Trophoblast cell (in vitro differentiated cells and primary cell): ENCODE measurements at regions not wholly inside any gene's neighbourhood (a gene's known extent, or its start where the extent isn't known, plus 50 kb on each side); places are given as distances from the start of the nearest gene placed in this dataset.
A peak's percentile ranks its signal among the peaks of the same experiment; 100 is the strongest.

Experiments used
- DNase-seq, 2 donors: peaks; one replicate each; pipeline ENCODE4 v3.0.0-alpha.2; 2016
- H2AFZ ChIP-seq: 2 replicates; pipeline ENCODE4 v1.6.1; 2013; ENCODE audit warnings: low read length, moderate library complexity, mild to moderate bottlenecking; ENCODE audit not compliant: insufficient read depth, poor library complexity
- H2AK5ac ChIP-seq: 2 replicates; pipeline ENCODE4 v1.6.1; 2013; ENCODE audit warnings: mild to moderate bottlenecking, low read length
- H2BK120ac ChIP-seq: 2 replicates; pipeline ENCODE4 v1.6.1; 2013; ENCODE audit warnings: low read length, mild to moderate bottlenecking, moderate library complexity; ENCODE audit not compliant: insufficient read depth, poor library complexity
- H2BK12ac ChIP-seq: 2 replicates; pipeline ENCODE4 v1.6.1; 2013; ENCODE audit warnings: mild to moderate bottlenecking, low read length, moderate library complexity
- H2BK5ac ChIP-seq: 2 replicates; pipeline ENCODE4 v1.6.1; 2013; ENCODE audit warnings: low read length, low read depth, moderate library complexity, mild to moderate bottlenecking; ENCODE audit not compliant: poor library complexity
- H3K14ac ChIP-seq: 2 replicates; pipeline ENCODE4 v1.6.1; 2013; ENCODE audit warnings: mild to moderate bottlenecking, low read length
- H3K18ac ChIP-seq: 2 replicates; pipeline ENCODE4 v1.6.1; 2013; ENCODE audit warnings: mild to moderate bottlenecking, low read length
- H3K23ac ChIP-seq: 2 replicates; pipeline ENCODE4 v1.6.1; 2013; ENCODE audit warnings: low read length
- H3K27ac ChIP-seq: 2 replicates; pipeline ENCODE4 v1.5.1; 2013; ENCODE audit warnings: low read depth, mild to moderate bottlenecking, inconsistent platforms, low read length, moderate library complexity
- H3K27me3 ChIP-seq: 2 replicates; pipeline ENCODE4 v1.6.1; 2013; ENCODE audit warnings: inconsistent platforms, mild to moderate bottlenecking, low read length, moderate library complexity; ENCODE audit not compliant: insufficient read depth
- H3K36me3 ChIP-seq, 2 experiments: 1 replicate in 1 of 2; 2 replicates in 1 of 2; pipeline ENCODE4 v1.6.1; 2013; ENCODE audit warnings: low read length in 2 of 2, mild to moderate bottlenecking in 2 of 2, moderate library complexity in 1 of 2; ENCODE audit not compliant: insufficient read depth in 2 of 2, control insufficient read depth in 1 of 2
- H3K4ac ChIP-seq: 2 replicates; pipeline ENCODE4 v1.6.1; 2013; ENCODE audit warnings: low read depth, mild to moderate bottlenecking, low read length, moderate library complexity
- H3K4me1 ChIP-seq, 2 experiments: 1 replicate in 1 of 2; 2 replicates in 1 of 2; pipeline ENCODE4 v1.6.1; 2013; ENCODE audit warnings: low read length in 2 of 2, mild to moderate bottlenecking in 2 of 2, moderate library complexity in 1 of 2; ENCODE audit not compliant: insufficient read depth in 2 of 2, control insufficient read depth in 1 of 2
- H3K4me2 ChIP-seq: 2 replicates; pipeline ENCODE4 v1.6.1; 2013; ENCODE audit warnings: inconsistent platforms, mild to moderate bottlenecking, low read length, moderate library complexity
- H3K4me3 ChIP-seq: 2 replicates; pipeline ENCODE4 v1.5.1; 2013; ENCODE audit warnings: mild to moderate bottlenecking, low read depth, low read length, inconsistent platforms
- H3K79me1 ChIP-seq: one replicate; pipeline ENCODE4 v1.6.1; 2013; ENCODE audit warnings: low read length
- H3K79me2 ChIP-seq: 2 replicates; pipeline ENCODE4 v1.6.1; 2013; ENCODE audit warnings: low read length, mild to moderate bottlenecking; ENCODE audit not compliant: control insufficient read depth, insufficient read depth, poor library complexity
- H3K9ac ChIP-seq: 2 replicates; pipeline ENCODE4 v1.6.1; 2013; ENCODE audit warnings: mild to moderate bottlenecking, low read length
- H3K9me3 ChIP-seq: 2 replicates; pipeline ENCODE4 v1.6.1; 2013; ENCODE audit warnings: low read depth, mild to moderate bottlenecking, control low read depth, inconsistent platforms, low read length; ENCODE audit not compliant: insufficient read depth
- H4K12ac ChIP-seq: 2 replicates; pipeline ENCODE4 v1.6.1; 2013; ENCODE audit warnings: low read depth, mild to moderate bottlenecking, low read length, moderate library complexity
- H4K8ac ChIP-seq: 2 replicates; pipeline ENCODE4 v1.6.1; 2013; ENCODE audit warnings: low read depth, mild to moderate bottlenecking, low read length, moderate library complexity
- H4K91ac ChIP-seq: one replicate; pipeline ENCODE4 v1.6.1; 2013; ENCODE audit warnings: low read depth, mild to moderate bottlenecking, low read length, moderate library complexity
- WGBS: extraction: QIAGEN DNeasy Blood & Tissue Kit; methylation state at CpG from one replicate; pipeline ENCODE4 v1.1.7; 2013; ENCODE audit warnings: missing lambda C conversion rate; ENCODE audit not compliant: insufficient read length, insufficient coverage; ENCODE audit errors: extremely low coverage; 5-methylcytosine and 5-hydroxymethylcytosine counted together

GRCh38 chr19:30870876-30871275 lies 478.4 kb downstream of the TSHZ3 start:
- H3K27me3 ChIP-seq: no peaks in the 10 kb centered on the region
- H3K4me1 ChIP-seq: no peaks in the 10 kb centered on the region
- peaks cover 2% of the 10 kb centered on the region for H3K9me3 ChIP-seq
- H3K23ac ChIP-seq: no peak overlapping the region
- no peak for DNase-seq
- WGBS: no CpG with 5 or more reads among the region's 8 CpGs
- no peak overlapping the region for H3K4ac ChIP-seq
- H2AFZ ChIP-seq: no peak overlapping the region
- no peak overlapping the region for H3K4me2 ChIP-seq
- H3K14ac ChIP-seq: no peak overlapping the region
- no peak overlapping the region for H4K91ac ChIP-seq
- H3K79me1 ChIP-seq: no peaks in the 10 kb centered on the region
- H2BK5ac ChIP-seq: no peak overlapping the region
- H2BK12ac ChIP-seq: no peak overlapping the region
- no peaks in the 10 kb centered on the region for H3K79me2 ChIP-seq
- no peak overlapping the region for H2BK120ac ChIP-seq
- no peak overlapping the region for H3K27ac ChIP-seq
- H2AK5ac ChIP-seq: no peak overlapping the region
- no peak overlapping the region for H3K18ac ChIP-seq
- no peak overlapping the region for H3K9ac ChIP-seq
- H3K36me3 ChIP-seq: no peaks in the 10 kb centered on the region
- H4K12ac ChIP-seq: no peak overlapping the region
- H3K4me3 ChIP-seq: no peak overlapping the region
- no peak overlapping the region for H4K8ac ChIP-seq

DNA sequence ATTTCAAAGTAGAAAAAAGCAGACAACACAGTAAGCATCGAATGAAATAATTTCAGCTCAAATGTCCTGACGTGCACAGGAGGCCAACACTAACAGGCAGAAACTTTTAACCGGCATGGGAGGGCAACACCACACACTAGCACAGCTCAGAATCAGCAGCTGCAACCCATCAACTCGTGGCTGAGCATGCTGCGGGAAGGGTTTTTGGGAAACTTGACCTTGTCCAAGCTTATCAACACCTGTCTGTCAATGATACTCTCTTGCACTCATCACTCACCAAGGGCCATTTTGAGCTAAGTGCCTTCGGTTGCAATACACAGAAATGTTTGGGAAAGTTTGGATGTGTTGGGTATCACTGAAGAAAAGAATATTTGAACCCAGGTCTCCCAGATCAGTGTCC lies 483.7 kb downstream of the TSHZ3 start:
- no CpG with 5 or more reads among the region's 6 CpGs for WGBS
- no peak for DNase-seq
- H3K79me2 ChIP-seq: no peaks in the 10 kb centered on the region

DNA sequence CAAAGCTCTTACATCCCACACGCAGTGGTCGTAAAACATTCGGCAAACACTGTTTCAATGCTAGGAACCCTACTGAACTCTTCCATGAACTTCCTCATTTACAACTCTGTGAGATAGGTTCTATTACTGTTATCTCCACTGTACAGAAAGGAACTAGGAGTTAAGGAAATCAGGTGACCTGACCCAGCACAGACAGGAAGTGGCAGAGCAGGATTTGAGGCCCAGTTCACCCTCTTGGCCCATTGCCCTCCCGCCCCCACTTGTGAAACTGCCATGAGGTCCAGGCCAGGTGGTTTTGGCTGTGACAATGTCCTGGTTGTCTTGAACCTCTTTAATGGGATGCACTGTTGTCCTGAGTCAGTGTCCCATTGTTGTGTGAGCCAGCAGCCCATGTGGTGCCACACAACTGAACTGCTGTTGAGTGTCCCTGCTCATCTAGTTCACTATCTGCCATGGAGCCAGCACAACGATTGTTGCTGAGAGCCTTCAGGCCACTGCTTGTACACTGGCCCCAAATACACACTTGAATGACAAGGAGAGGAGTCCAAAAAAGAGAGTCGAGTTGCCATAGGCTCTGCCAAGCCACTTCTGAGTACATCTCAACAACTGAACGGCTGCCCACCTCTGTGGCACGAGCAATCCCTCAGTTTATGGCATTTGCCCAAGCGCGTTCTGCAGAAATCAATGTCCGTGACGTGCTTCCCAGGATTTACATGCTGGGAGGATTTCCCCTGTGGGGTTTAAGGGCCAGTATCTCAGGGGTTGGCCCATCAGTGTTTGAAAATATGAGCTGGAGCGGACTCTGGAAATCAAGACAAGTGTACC lies 484.6 kb downstream of the TSHZ3 start:
- no peak overlapping the region for H3K27ac ChIP-seq
- peaks cover 6% of the 10 kb centered on the region for H3K9me3 ChIP-seq
- H2BK5ac ChIP-seq: no peak overlapping the region
- H3K79me1 ChIP-seq: no peaks in the 10 kb centered on the region
- no peak overlapping the region for H4K8ac ChIP-seq
- no peak overlapping the region for H3K14ac ChIP-seq
- H3K36me3 ChIP-seq: no peaks in the 10 kb centered on the region
- no CpG with 5 or more reads among the region's 13 CpGs for WGBS
- H3K4ac ChIP-seq: no peak overlapping the region
- no peak overlapping the region for H4K91ac ChIP-seq
- H3K23ac ChIP-seq: peak overlapping the region; percentile 50
- peak overlapping the region; percentile 55 for H3K9ac ChIP-seq
- peak overlapping the region; percentile 23 for H3K4me3 ChIP-seq
- H4K12ac ChIP-seq: no peak overlapping the region
- DNase-seq: no peak
- H3K4me2 ChIP-seq: no peak overlapping the region
- H3K79me2 ChIP-seq: no peaks in the 10 kb centered on the region
- H2BK12ac ChIP-seq: no peak overlapping the region
- H3K18ac ChIP-seq: no peak overlapping the region
- H2AK5ac ChIP-seq: no peak overlapping the region
- H3K4me1 ChIP-seq: no peaks in the 10 kb centered on the region
- no peaks in the 10 kb centered on the region for H3K27me3 ChIP-seq
- no peak overlapping the region for H2BK120ac ChIP-seq
- H2AFZ ChIP-seq: no peak overlapping the region

More for the DNA sequence above, 483.7 kb downstream of the TSHZ3 start:
- H3K36me3 ChIP-seq: no peaks in the 10 kb centered on the region
- no peak overlapping the region for H3K9ac ChIP-seq
- no peak overlapping the region for H2BK5ac ChIP-seq
- no peaks in the 10 kb centered on the region for H3K27me3 ChIP-seq
- H4K12ac ChIP-seq: no peak overlapping the region
- peaks cover 6% of the 10 kb centered on the region for H3K9me3 ChIP-seq
- H3K18ac ChIP-seq: no peak overlapping the region
- no peaks in the 10 kb centered on the region for H3K4me1 ChIP-seq
- no peak overlapping the region for H3K4me3 ChIP-seq
- no peak overlapping the region for H3K14ac ChIP-seq
- H3K23ac ChIP-seq: no peak overlapping the region
- no peak overlapping the region for H2BK120ac ChIP-seq
- no peak overlapping the region for H3K4ac ChIP-seq
- no peak overlapping the region for H4K8ac ChIP-seq
- H2AK5ac ChIP-seq: no peak overlapping the region
- H3K79me1 ChIP-seq: no peaks in the 10 kb centered on the region
- no peak overlapping the region for H2AFZ ChIP-seq
- H4K91ac ChIP-seq: no peak overlapping the region
- H3K4me2 ChIP-seq: no peak overlapping the region
- no peak overlapping the region for H2BK12ac ChIP-seq
- no peak overlapping the region for H3K27ac ChIP-seq

GRCh38 chr19:30862876-30863275 lies 486.4 kb downstream of the TSHZ3 start:
- H4K12ac ChIP-seq: no peak overlapping the region
- no peak overlapping the region for H3K23ac ChIP-seq
- H2AFZ ChIP-seq: no peak overlapping the region
- H4K8ac ChIP-seq: no peak overlapping the region
- no peak overlapping the region for H3K4ac ChIP-seq
- H2AK5ac ChIP-seq: no peak overlapping the region
- H3K9ac ChIP-seq: no peak overlapping the region
- H3K27ac ChIP-seq: no peak overlapping the region
- H2BK12ac ChIP-seq: no peak overlapping the region
- no peak overlapping the region for H2BK120ac ChIP-seq
- no peak overlapping the region for H3K4me2 ChIP-seq
- H3K18ac ChIP-seq: no peak overlapping the region
- no peak overlapping the region for H2BK5ac ChIP-seq
- H3K4me3 ChIP-seq: no peak overlapping the region
- H3K79me2 ChIP-seq: no peaks in the 10 kb centered on the region
- DNase-seq: no peak
- WGBS: no CpG with 5 or more reads among the region's 19 CpGs
- H3K4me1 ChIP-seq: no peaks in the 10 kb centered on the region
- no peaks in the 10 kb centered on the region for H3K79me1 ChIP-seq
- no peaks in the 10 kb centered on the region for H3K27me3 ChIP-seq
- H3K9me3 ChIP-seq: peaks cover 4% of the 10 kb centered on the region
- no peak overlapping the region for H3K14ac ChIP-seq
- no peak overlapping the region for H4K91ac ChIP-seq
- H3K36me3 ChIP-seq: no peaks in the 10 kb centered on the region
